Neural cell (in vitro differentiated cells): ENCODE measurements at regions not wholly inside any gene's neighbourhood (a gene's known extent, or its start where the extent isn't known, plus 50 kb on each side); places are given as distances from the start of the nearest gene placed in this dataset.

Experiments
- H2AFZ ChIP-seq: fragments of 200-600, 300-800 bp; sonication (generic), shearing (Covaris generic); 2 replicates; pipeline ENCODE4 v1.6.0; 2014; ENCODE audit warnings: low read depth, mild to moderate bottlenecking, antibody characterized with exemption, low read length, moderate library complexity
- H3F3A ChIP-seq: fragments of 200-600 bp; shearing (Covaris generic); 2 replicates; pipeline ENCODE4 v1.6.1; 2016; ENCODE audit warnings: mild to moderate bottlenecking, moderate library complexity, mixed read lengths, antibody characterized with exemption, low read length; ENCODE audit not compliant: insufficient read depth, poor library complexity, severe bottlenecking
- H3K27ac ChIP-seq: fragments of 200-600, 300-800 bp; sonication (generic), shearing (Covaris generic); 2 replicates; pipeline ENCODE4 v1.5.1; 2014; ENCODE audit warnings: mild to moderate bottlenecking, low read length, moderate library complexity
- H3K27me3 ChIP-seq: fragments of 300-800, 200-600 bp; sonication (generic), shearing (Covaris generic); 2 replicates; pipeline ENCODE4 v1.6.0; 2014; ENCODE audit warnings: mild to moderate bottlenecking, low read depth, low read length, moderate library complexity; ENCODE audit not compliant: insufficient read depth
- H3K36me3 ChIP-seq: fragments of 300-800, 200-600 bp; sonication (generic), shearing (Covaris generic); 2 replicates; pipeline ENCODE4 v1.5.1; 2014; ENCODE audit warnings: mild to moderate bottlenecking, antibody characterized with exemption, low read length, moderate library complexity; ENCODE audit not compliant: insufficient read depth
- H3K4me2 ChIP-seq: fragments of 300-800, 200-600 bp; sonication (generic), shearing (Covaris generic); 2 replicates; pipeline ENCODE4 v1.6.0; 2014; ENCODE audit warnings: mild to moderate bottlenecking, low read length
- H3K4me3 ChIP-seq: fragments of 300-800, 200-600 bp; sonication (generic), shearing (Covaris generic); 2 replicates; pipeline ENCODE4 v1.5.1; 2014; ENCODE audit warnings: mild to moderate bottlenecking, low read length, moderate library complexity
- H3K79me2 ChIP-seq: fragments of 200-600 bp; shearing (Covaris generic); replicated peaks from 2 replicates; pipeline ENCODE4 v1.6.0; 2014; ENCODE audit warnings: mild to moderate bottlenecking, low read length, moderate library complexity; ENCODE audit not compliant: insufficient read depth
- H3K9ac ChIP-seq: fragments of 300-800, 200-600 bp; sonication (generic), shearing (Covaris generic); 2 replicates; pipeline ENCODE4 v1.6.1; 2016; ENCODE audit warnings: mild to moderate bottlenecking, low read length, mixed read lengths
- H3K9me2 ChIP-seq: fragments of 200-600 bp; shearing (Covaris generic); 2 replicates; pipeline ENCODE4 v1.6.1; 2016; ENCODE audit warnings: mild to moderate bottlenecking, low read length, mixed read lengths; ENCODE audit not compliant: insufficient read depth
- H3K9me3 ChIP-seq: fragments of 200-600, 300-800 bp; sonication (generic), shearing (Covaris generic); 2 replicates; pipeline ENCODE4 v1.6.1; 2016; ENCODE audit warnings: mild to moderate bottlenecking, mixed run types, low read length, moderate library complexity, mixed read lengths
- H4K20me1 ChIP-seq: fragments of 200-600 bp; shearing (Covaris generic); 2 replicates; pipeline ENCODE4 v1.6.1; 2016; ENCODE audit warnings: mild to moderate bottlenecking, mixed run types; ENCODE audit not compliant: insufficient read depth
- EP300 ChIP-seq: fragments of 450-650 bp; conservative IDR thresholded peaks from 2 replicates; pipeline ENCODE4 v1.6.1; 2014; ENCODE audit warnings: antibody characterized with exemption, mild to moderate bottlenecking, moderate library complexity; ENCODE audit not compliant: poor library complexity, severe bottlenecking
- EZH2 ChIP-seq: fragments of 200-600, 300-800 bp; shearing (Covaris generic), sonication (generic); IDR thresholded peaks from 2 replicates; pipeline ENCODE4 v1.6.1; 2014; ENCODE audit warnings: antibody characterized with exemption, low read length, borderline replicate concordance, mild to moderate bottlenecking; ENCODE audit not compliant: insufficient read depth, poor library complexity, severe bottlenecking
- MXI1 ChIP-seq: fragments of 450-650 bp; conservative IDR thresholded peaks from 2 replicates; pipeline ENCODE4 v1.6.1; 2014; ENCODE audit warnings: antibody characterized with exemption, mild to moderate bottlenecking; ENCODE audit not compliant: poor library complexity, severe bottlenecking
- POLR2AphosphoS5 ChIP-seq: IDR thresholded peaks from 2 replicates; pipeline ENCODE4 v1.6.1; 2012
- RAD21 ChIP-seq: fragments of 450-650 bp; conservative IDR thresholded peaks from 2 replicates; pipeline ENCODE4 v1.6.1; 2014; ENCODE audit warnings: antibody characterized with exemption, mild to moderate bottlenecking, moderate library complexity
- SMC3 ChIP-seq: fragments of 450-650 bp; conservative IDR thresholded peaks from 2 replicates; pipeline ENCODE4 v1.6.1; 2014; ENCODE audit warnings: antibody characterized with exemption, mild to moderate bottlenecking, moderate library complexity; ENCODE audit not compliant: poor library complexity
- TAF1 ChIP-seq: IDR thresholded peaks from 2 replicates; pipeline ENCODE4 v1.6.1; 2012; ENCODE audit warnings: low read depth
- TF ChIP-seq, protein P1 (sequence below): fragments of 450-650 bp; IDR thresholded peaks from 2 replicates; pipeline ENCODE4 v1.5.1; 2014; ENCODE audit warnings: antibody characterized with exemption, mild to moderate bottlenecking, moderate library complexity; ENCODE audit not compliant: poor library complexity, severe bottlenecking
- TF ChIP-seq, protein P2 (sequence below): IDR thresholded peaks from 2 replicates; pipeline ENCODE4 v1.6.1; 2012; ENCODE audit warnings: borderline replicate concordance

DNA sequence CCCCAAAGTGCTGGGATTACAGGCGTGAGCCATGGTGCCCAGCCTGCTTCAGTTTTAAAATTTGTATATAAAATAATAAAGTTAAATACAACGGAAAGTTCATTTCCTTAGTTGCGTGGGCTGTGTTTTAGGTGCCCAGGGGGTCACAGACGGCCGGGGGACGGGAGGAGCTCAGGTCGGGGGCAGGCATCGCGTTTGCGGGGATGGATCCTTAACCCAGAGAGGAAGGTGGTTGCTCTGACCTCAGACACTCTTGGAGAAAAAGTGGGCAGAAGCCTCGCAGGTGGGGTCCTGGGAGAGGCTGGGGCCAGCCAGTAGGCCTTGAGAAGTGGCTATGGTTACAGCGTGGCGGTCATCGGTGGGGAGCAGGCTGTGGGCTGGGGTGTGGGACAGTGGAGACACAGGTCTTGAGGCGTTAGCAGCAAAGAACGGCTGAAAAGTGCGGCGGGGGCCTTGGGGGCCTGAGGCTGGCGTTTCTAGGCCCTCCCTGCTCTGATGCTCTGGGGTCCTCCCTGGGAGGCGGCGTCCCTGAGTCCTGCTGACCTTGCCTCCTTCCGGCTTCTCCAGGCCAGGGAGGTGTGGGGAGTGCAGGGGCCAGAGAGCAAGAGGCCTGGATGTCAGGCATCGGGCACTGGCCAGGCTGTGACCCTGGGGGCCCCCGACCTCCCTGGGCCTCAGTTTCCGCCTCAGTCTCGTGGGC, 54.4 kb downstream of the UNCX start:
- Histone ChIP-seq H3K27ac (no peak overlapping the region), H3F3A (no peaks in the 10 kb centered on the region), H3K9me2 (no peaks in the 10 kb centered on the region), H3K4me3 (no peak overlapping the region), H2AFZ (no peak overlapping the region), H3K9ac (no peak overlapping the region), H3K9me3 (no peaks in the 10 kb centered on the region), H3K4me2 (no peak overlapping the region), H3K36me3 (no peaks in the 10 kb centered on the region), H4K20me1 (no peaks in the 10 kb centered on the region), H3K79me2 (no peaks in the 10 kb centered on the region), H3K27me3 (no peaks in the 10 kb centered on the region)
- TF ChIP-seq RAD21 (no peak), POLR2AphosphoS5 (no peak), SMC3 (no peak), MXI1 (no peak), EP300 (no peak), EZH2 (no peak), TAF1 (no peak)
- TF ChIP-seq, protein P1, sequence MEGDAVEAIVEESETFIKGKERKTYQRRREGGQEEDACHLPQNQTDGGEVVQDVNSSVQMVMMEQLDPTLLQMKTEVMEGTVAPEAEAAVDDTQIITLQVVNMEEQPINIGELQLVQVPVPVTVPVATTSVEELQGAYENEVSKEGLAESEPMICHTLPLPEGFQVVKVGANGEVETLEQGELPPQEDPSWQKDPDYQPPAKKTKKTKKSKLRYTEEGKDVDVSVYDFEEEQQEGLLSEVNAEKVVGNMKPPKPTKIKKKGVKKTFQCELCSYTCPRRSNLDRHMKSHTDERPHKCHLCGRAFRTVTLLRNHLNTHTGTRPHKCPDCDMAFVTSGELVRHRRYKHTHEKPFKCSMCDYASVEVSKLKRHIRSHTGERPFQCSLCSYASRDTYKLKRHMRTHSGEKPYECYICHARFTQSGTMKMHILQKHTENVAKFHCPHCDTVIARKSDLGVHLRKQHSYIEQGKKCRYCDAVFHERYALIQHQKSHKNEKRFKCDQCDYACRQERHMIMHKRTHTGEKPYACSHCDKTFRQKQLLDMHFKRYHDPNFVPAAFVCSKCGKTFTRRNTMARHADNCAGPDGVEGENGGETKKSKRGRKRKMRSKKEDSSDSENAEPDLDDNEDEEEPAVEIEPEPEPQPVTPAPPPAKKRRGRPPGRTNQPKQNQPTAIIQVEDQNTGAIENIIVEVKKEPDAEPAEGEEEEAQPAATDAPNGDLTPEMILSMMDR, result no peak
- TF ChIP-seq, protein P2, sequence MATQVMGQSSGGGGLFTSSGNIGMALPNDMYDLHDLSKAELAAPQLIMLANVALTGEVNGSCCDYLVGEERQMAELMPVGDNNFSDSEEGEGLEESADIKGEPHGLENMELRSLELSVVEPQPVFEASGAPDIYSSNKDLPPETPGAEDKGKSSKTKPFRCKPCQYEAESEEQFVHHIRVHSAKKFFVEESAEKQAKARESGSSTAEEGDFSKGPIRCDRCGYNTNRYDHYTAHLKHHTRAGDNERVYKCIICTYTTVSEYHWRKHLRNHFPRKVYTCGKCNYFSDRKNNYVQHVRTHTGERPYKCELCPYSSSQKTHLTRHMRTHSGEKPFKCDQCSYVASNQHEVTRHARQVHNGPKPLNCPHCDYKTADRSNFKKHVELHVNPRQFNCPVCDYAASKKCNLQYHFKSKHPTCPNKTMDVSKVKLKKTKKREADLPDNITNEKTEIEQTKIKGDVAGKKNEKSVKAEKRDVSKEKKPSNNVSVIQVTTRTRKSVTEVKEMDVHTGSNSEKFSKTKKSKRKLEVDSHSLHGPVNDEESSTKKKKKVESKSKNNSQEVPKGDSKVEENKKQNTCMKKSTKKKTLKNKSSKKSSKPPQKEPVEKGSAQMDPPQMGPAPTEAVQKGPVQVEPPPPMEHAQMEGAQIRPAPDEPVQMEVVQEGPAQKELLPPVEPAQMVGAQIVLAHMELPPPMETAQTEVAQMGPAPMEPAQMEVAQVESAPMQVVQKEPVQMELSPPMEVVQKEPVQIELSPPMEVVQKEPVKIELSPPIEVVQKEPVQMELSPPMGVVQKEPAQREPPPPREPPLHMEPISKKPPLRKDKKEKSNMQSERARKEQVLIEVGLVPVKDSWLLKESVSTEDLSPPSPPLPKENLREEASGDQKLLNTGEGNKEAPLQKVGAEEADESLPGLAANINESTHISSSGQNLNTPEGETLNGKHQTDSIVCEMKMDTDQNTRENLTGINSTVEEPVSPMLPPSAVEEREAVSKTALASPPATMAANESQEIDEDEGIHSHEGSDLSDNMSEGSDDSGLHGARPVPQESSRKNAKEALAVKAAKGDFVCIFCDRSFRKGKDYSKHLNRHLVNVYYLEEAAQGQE, result no peak

DNA sequence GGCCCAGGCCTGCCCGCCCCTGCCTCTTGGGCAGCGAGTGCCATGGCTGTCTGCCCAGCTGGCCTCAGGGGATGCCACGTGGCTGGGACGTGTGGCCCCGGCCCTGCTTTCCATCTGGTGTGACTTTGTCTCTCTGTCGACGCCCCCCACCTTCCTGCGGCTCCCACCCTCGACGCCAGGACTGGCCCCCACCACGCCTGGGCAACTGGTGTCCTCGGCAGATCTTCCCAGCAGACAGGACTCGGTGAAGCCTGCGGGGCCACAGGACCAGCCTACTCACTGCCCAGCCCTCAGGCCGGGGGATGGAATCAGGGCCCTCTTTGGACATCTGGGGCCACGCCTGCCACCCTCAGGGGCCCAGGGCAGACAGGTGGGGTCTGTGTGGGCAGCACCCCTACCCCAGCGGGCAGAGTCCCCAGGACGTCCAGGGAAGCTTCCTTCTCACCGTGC, 55.1 kb downstream of the UNCX start:
- no peaks in the 10 kb centered on the region for H3K9me2 ChIP-seq

More for the DNA sequence above, 55.1 kb downstream of the UNCX start:
- no peak for TF ChIP-seq POLR2AphosphoS5
- TF ChIP-seq, protein P2, result no peak
- TF ChIP-seq MXI1, result no peak
- TF ChIP-seq RAD21, result no peak
- TF ChIP-seq EP300, result no peak
- TF ChIP-seq TAF1, result no peak
- Histone ChIP-seq H3K27me3 (no peaks in the 10 kb centered on the region), H3K79me2 (no peaks in the 10 kb centered on the region), H4K20me1 (no peaks in the 10 kb centered on the region), H3K27ac (no peak overlapping the region), H3K9me3 (no peaks in the 10 kb centered on the region), H3K36me3 (no peaks in the 10 kb centered on the region), H3F3A (no peaks in the 10 kb centered on the region), H2AFZ (no peak overlapping the region), H3K4me2 (no peak overlapping the region), H3K9ac (no peak overlapping the region), H3K4me3 (no peak overlapping the region)
